PC-9 (cell line): ENCODE measurements at regions not wholly inside any gene's neighbourhood (a gene's known extent, or its start where the extent isn't known, plus 50 kb on each side); places are given as distances from the start of the nearest gene placed in this dataset.

Source experiments
- BruUV-seq: library from RNA; stranded (reverse); fragments of 400-500 nt; replicated peaks from 2 replicates; lab custom pipeline; 2021; lab: Mats Ljungman, UMichigan
- CTCF ChIA-PET: fragments of 300-600 bp; sonication (Branson Sonifier 250); formaldehyde crosslinking; loops from one replicate; lab custom pipeline; 2022; ENCODE audit warnings: antibody characterized with exemption; lab: Charles Lee
- POLR2A ChIA-PET: fragments of 300-600 bp; sonication (Branson Sonifier 250); formaldehyde crosslinking; loops from one replicate; lab custom pipeline; 2022; ENCODE audit warnings: antibody characterized with exemption; ENCODE audit not compliant: unreplicated experiment; lab: Charles Lee
- DNase-seq, 2 experiments: peaks; one replicate each; pipeline versions ENCODE4 v3.0.0 to v3.0.0-alpha.2; 2015 to 2022; ENCODE audit warnings: mixed read lengths in 1 of 2
- H2AFZ ChIP-seq: fragments of 200-600 bp; sonication (generic); 2 replicates; pipeline ENCODE4 v1.8.1; 2017; ENCODE audit warnings: antibody characterized with exemption
- H3F3A ChIP-seq: fragments of 200-600 bp; sonication (generic); 2 replicates; pipeline ENCODE4 v1.8.1; 2017; ENCODE audit warnings: antibody characterized with exemption, mild to moderate bottlenecking, low read depth; ENCODE audit not compliant: insufficient read depth
- H3K27ac ChIP-seq: fragments of 200-600 bp; sonication (generic); 2 replicates; pipeline ENCODE4 v1.6.1; 2016; ENCODE audit warnings: mixed run types
- H3K27me3 ChIP-seq: fragments of 200-600 bp; sonication (generic); 2 replicates; pipeline ENCODE4 v1.6.1; 2016; ENCODE audit warnings: low read depth, mixed run types; ENCODE audit not compliant: insufficient read depth
- H3K36me3 ChIP-seq: fragments of 200-600 bp; sonication (generic); 2 replicates; pipeline ENCODE4 v1.6.1; 2016; ENCODE audit warnings: low read depth, mixed run types
- H3K4me1 ChIP-seq: fragments of 200-600 bp; sonication (generic); replicated peaks from 2 replicates; pipeline ENCODE4 v1.6.1; 2016; ENCODE audit warnings: mixed run types; ENCODE audit not compliant: insufficient read depth
- H3K4me2 ChIP-seq: fragments of 200-600 bp; sonication (generic); 2 replicates; pipeline ENCODE4 v1.6.1; 2017; ENCODE audit warnings: mixed run types
- H3K4me3 ChIP-seq: fragments of 200-600 bp; sonication (generic); 2 replicates; pipeline ENCODE4 v1.6.1; 2016; ENCODE audit warnings: mixed run types
- H3K79me2 ChIP-seq: fragments of 200-600 bp; sonication (generic); 2 replicates; pipeline ENCODE4 v1.6.1; 2017; ENCODE audit warnings: low read depth, mixed run types
- H3K9me2 ChIP-seq: fragments of 200-600 bp; sonication (generic); 2 replicates; pipeline ENCODE4 v1.8.1; 2017; ENCODE audit warnings: mild to moderate bottlenecking; ENCODE audit not compliant: insufficient read depth
- H3K9me3 ChIP-seq: fragments of 200-600 bp; sonication (generic); 2 replicates; pipeline ENCODE4 v1.8.1; 2016; ENCODE audit warnings: low read depth; ENCODE audit not compliant: insufficient read depth
- H4K20me1 ChIP-seq: fragments of 200-600 bp; sonication (generic); 2 replicates; pipeline ENCODE4 v1.8.1; 2017; ENCODE audit not compliant: insufficient read depth
- EZH2 ChIP-seq: fragments of 200-600 bp; sonication (generic); IDR thresholded peaks from 2 replicates; pipeline ENCODE4 v1.8.0; 2017; ENCODE audit warnings: antibody characterized with exemption, low read depth
- intact Hi-C: fragments of 100-400 bp; cut with micrococcal nuclease; formaldehyde crosslinking; loops from one replicate; pipeline ENCODE4 v1.10.0; 2022; ENCODE audit not compliant: unreplicated experiment
- TF ChIP-seq, protein P1 (sequence below): fragments of 200-600 bp; sonication (generic); conservative IDR thresholded peaks from 2 replicates; pipeline ENCODE4 v1.6.1; 2017; ENCODE audit warnings: mixed run types, antibody characterized with exemption, mild to moderate bottlenecking, moderate library complexity

DNA sequence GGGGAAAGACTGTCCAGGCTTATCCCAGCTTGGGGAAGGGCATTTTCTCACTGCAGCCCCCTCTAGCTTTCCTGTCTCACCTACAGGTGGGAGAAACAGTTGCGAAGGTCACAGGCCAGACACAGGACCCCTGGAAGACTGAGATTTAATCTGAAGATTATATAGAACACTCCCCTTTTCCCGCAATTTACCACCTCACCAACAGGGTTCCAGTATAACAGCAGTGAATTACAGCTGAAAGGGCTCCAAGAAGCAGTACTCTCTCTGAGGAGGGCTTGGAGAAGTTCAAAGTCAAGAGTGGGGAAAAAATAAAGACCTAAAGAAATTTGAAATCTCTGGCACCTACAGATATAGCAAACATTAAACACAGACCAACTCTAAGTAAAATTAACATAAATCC, 111.9 kb downstream of the ANKRD60 start:
- H3K9me3 ChIP-seq: peaks cover 21% of the 10 kb centered on the region
- ChIA-PET CTCF (no interaction called here), POLR2A (no interaction called here)
- TF ChIP-seq, protein P1, sequence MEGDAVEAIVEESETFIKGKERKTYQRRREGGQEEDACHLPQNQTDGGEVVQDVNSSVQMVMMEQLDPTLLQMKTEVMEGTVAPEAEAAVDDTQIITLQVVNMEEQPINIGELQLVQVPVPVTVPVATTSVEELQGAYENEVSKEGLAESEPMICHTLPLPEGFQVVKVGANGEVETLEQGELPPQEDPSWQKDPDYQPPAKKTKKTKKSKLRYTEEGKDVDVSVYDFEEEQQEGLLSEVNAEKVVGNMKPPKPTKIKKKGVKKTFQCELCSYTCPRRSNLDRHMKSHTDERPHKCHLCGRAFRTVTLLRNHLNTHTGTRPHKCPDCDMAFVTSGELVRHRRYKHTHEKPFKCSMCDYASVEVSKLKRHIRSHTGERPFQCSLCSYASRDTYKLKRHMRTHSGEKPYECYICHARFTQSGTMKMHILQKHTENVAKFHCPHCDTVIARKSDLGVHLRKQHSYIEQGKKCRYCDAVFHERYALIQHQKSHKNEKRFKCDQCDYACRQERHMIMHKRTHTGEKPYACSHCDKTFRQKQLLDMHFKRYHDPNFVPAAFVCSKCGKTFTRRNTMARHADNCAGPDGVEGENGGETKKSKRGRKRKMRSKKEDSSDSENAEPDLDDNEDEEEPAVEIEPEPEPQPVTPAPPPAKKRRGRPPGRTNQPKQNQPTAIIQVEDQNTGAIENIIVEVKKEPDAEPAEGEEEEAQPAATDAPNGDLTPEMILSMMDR: no peak
- TF ChIP-seq EZH2: no peak
- no peaks in the 10 kb centered on the region for H3K79me2 ChIP-seq
- H3K27ac ChIP-seq: no peak overlapping the region
- H3K4me2 ChIP-seq: no peak overlapping the region
- H3F3A ChIP-seq: peaks cover 25% of the 10 kb centered on the region
- peaks cover 28% of the 10 kb centered on the region for H3K4me1 ChIP-seq
- no peak for DNase-seq
- H3K9me2 ChIP-seq: no peaks in the 10 kb centered on the region
- no peaks in the 10 kb centered on the region for H3K27me3 ChIP-seq
- intact Hi-C loops: no loop called here
- H3K36me3 ChIP-seq: no peaks in the 10 kb centered on the region
- H2AFZ ChIP-seq: no peak overlapping the region
- no peaks in the 10 kb centered on the region for H4K20me1 ChIP-seq
- BruUV-seq: no TSS peak
- H3K4me3 ChIP-seq: no peak overlapping the region

DNA sequence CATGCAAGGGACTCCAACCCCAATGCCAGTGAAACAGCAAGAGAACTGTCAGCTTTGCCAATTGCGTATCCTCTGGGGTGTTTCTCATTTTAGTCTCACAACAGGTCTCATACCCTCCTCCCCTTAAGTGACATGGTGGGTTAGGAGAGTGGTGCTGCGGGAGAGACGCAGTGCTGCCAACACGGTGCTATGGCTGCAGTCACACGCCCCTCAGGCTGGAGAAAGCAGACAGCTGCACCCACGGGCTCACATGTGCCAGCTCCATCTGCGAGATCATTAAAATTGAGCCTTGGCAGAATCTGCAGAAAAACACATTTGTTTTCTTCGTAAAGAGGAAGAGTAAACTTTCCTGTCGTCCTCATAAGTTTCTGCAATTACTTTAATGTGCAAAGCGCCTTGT, 114.7 kb downstream of the ANKRD60 start:
- Histone ChIP-seq H3K79me2 (no peaks in the 10 kb centered on the region), H4K20me1 (no peaks in the 10 kb centered on the region), H3K4me1 (peaks cover 54% of the 10 kb centered on the region), H3K36me3 (no peaks in the 10 kb centered on the region), H3K9me2 (no peaks in the 10 kb centered on the region), H2AFZ (no peak overlapping the region), H3F3A (peaks cover 36% of the 10 kb centered on the region), H3K27me3 (no peaks in the 10 kb centered on the region), H3K4me2 (no peak overlapping the region; the same call in 1 of the 2 replicates), H3K4me3 (no peak overlapping the region), H3K9me3 (peaks cover 17% of the 10 kb centered on the region), H3K27ac (peak overlapping the region; percentile 86; the same call in 1 of the 2 replicates)
- intact Hi-C loops: loop anchor here (2.0 kb wide), 1 partner anchor 97 kb away; no protein-coding TSS in a partner anchor
- ChIA-PET CTCF (no interaction called here), POLR2A (interaction anchor here (0.5 kb wide), 1 partner anchor 416 kb away, joined by 3 read pairs; no protein-coding TSS in a partner anchor)
- BruUV-seq: no TSS peak
- no peak for DNase-seq
- TF ChIP-seq, protein P1: no peak
- no peak for TF ChIP-seq EZH2

DNA sequence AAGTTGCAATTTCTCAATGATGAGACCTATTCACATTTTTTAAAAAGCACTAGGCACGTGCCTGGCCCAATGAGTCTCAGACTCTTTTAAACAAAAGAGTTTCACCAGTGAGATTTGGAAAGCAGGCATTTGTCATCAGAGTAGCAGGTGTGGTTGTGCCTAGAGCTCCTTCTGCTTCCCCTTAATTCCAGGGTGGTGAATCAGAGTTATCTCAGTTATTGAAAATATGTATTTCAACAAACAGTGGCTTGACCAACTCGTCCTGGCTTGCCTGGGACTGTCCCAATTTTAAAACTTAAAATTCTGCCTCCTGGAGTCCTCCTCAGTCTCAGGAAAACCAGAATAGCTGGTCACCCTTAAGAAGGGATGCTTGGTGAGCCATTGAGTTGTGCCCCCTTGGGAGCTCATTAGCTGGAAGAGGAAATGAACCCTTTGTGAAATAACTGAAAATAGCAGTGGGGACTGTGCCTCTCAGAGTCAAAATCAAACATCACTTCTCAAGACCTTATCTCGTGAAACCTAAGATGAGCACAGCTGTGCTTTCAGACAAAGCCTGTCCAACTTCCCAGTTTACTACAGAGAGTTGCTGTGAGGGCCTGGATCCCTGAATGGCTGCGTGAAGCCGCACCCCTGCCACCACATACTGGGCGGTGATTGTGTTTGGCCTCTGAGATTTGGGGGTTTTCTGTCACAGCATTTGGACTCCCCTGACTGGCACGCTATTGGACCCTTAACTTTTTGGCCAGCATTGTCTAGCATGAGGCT, 116.3 kb downstream of the ANKRD60 start:
- H3K79me2 ChIP-seq: no peaks in the 10 kb centered on the region
- peak; percentile 72 to 98 for DNase-seq
- no peaks in the 10 kb centered on the region for H3K27me3 ChIP-seq
- intact Hi-C loops: loop anchor here (1.0 to 2.0 kb wide), 4 partner anchors 10 to 95 kb away; no protein-coding TSS in a partner anchor
- BruUV-seq: no TSS peak
- no peaks in the 10 kb centered on the region for H4K20me1 ChIP-seq
- ChIA-PET POLR2A (interaction anchor here (0.6 to 1.4 kb wide), 8 partner anchors 15 to 841 kb away, joined by 3 to 11 read pairs (median 4); no protein-coding TSS in a partner anchor), CTCF (interaction anchor here (0.6 to 1.1 kb wide), 6 partner anchors 15 to 785 kb away, joined by 3 to 9 read pairs (median 3); partner anchors contain the start of gene ZBP1)
- no peaks in the 10 kb centered on the region for H3K9me2 ChIP-seq
- TF ChIP-seq, protein P1: no peak
- no peak for TF ChIP-seq EZH2
- peaks cover 5% of the 10 kb centered on the region; the same call in 1 of the 2 replicates for H3K9me3 ChIP-seq
- no peak overlapping the region for H3K4me3 ChIP-seq
- H3K36me3 ChIP-seq: no peaks in the 10 kb centered on the region
- H3K4me2 ChIP-seq: peak overlapping the region; percentile 64
- H2AFZ ChIP-seq: peak overlapping the region; percentile 39; the same call in 1 of the 2 replicates
- peaks cover 59% of the 10 kb centered on the region for H3K4me1 ChIP-seq
- peaks cover 36% of the 10 kb centered on the region for H3F3A ChIP-seq
- H3K27ac ChIP-seq: peak overlapping the region; percentile 86
